ENCODE measurements at regions not wholly inside any gene's neighbourhood (a gene's known extent, or its start where the extent isn't known, plus 50 kb on each side); places are given as distances from the start of the nearest gene placed in this dataset.

- in situ Hi-C loops (cut with HindIII; ENCODE audit: low sequenced_read_pairs) = no loop called here
- TF ChIP-seq, protein P1, sequence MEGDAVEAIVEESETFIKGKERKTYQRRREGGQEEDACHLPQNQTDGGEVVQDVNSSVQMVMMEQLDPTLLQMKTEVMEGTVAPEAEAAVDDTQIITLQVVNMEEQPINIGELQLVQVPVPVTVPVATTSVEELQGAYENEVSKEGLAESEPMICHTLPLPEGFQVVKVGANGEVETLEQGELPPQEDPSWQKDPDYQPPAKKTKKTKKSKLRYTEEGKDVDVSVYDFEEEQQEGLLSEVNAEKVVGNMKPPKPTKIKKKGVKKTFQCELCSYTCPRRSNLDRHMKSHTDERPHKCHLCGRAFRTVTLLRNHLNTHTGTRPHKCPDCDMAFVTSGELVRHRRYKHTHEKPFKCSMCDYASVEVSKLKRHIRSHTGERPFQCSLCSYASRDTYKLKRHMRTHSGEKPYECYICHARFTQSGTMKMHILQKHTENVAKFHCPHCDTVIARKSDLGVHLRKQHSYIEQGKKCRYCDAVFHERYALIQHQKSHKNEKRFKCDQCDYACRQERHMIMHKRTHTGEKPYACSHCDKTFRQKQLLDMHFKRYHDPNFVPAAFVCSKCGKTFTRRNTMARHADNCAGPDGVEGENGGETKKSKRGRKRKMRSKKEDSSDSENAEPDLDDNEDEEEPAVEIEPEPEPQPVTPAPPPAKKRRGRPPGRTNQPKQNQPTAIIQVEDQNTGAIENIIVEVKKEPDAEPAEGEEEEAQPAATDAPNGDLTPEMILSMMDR (IDR thresholded peaks at IDR 0.05; ENCODE audit: low read depth, low read length, missing control alignments) = no peak
- DNase-seq (ENCODE audit: low read depth) = no peak
Measured at GRCh38 chr3:132867526-132867925, 145.3 kb upstream of the NPHP3 start.

DNA sequence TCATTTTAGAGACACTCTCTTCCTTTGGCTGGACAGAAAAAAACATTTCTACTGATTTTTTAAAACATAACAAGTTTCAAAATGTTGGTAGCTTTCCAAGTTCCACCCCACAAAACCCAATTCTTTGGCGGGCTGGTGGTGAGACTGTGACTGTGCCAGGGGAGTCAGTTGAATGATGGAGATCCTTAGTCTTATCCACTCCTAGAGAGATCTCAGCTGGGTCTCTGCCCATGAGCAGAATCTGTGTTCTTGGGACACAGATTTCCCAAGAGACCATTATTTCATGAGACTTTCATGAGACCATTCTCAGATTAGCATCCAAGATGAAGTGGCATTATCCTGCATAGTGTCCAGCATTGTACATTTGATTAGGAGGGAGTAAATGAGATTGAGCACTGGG is 135.1 kb upstream of the NPHP3 start:
- TF ChIP-seq, protein P1 (IDR thresholded peaks at IDR 0.05; ENCODE audit: low read depth, low read length, missing control alignments) = no peak
- in situ Hi-C loops (cut with HindIII; ENCODE audit: low sequenced_read_pairs) = no loop called here
- DNase-seq (ENCODE audit: low read depth) = no peak
- H3K4me3 ChIP-seq (ENCODE audit: low read depth, low read length) = no peak overlapping the region

More at GRCh38 chr3:132867526-132867925, 145.3 kb upstream of the NPHP3 start:
- no peak overlapping the region for H3K4me3 ChIP-seq (ENCODE audit: low read depth, low read length)

GRCh38 chr3:132854856-132855535 is 132.8 kb upstream of the NPHP3 start:
- H3K4me3 ChIP-seq (ENCODE audit: low read depth, low read length) = no peak overlapping the region
- TF ChIP-seq, protein P1 (IDR thresholded peaks at IDR 0.05; ENCODE audit: low read depth, low read length, missing control alignments) = no peak
- no peak for DNase-seq (ENCODE audit: low read depth)
- in situ Hi-C loops (cut with HindIII; ENCODE audit: low sequenced_read_pairs) = no loop called here

DNA sequence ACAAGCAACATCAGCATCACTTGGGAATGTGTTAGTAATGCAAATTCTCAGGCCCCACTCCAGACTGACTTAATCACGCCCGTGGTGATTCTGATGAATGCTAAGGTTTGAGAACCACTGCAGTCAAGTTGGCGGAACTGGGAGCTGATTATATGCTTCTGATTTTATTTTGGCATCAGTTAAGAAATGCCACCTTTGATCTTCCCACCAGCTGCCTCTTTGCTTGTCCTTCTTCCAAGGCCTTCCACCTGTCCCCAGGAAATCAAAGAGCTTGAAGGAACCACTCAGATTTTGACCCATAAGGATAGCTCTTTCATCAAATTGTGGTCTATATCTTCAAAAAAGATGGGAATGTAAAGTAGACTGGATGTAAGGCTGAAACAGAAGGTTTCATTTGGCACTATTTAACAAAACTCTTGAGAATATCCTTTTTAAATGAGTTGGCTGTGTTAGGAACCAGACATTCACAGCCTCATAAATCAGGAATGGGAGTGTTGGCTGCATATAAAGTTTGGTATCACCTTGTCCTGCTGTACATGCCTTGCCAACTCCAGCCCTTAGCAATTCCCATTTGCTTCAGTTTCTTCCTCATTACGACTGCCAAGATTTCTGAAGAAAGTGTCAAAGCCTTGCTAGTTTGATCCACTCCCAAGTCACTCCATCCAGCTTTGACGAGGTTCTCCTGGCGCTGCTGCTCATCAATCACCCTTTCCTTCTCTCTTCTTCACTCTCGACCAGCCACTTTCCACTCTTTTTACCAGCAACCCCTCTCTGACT is 125.8 kb upstream of the NPHP3 start:
- in situ Hi-C loops (cut with HindIII; ENCODE audit: low sequenced_read_pairs) = no loop called here
- no peak for DNase-seq (ENCODE audit: low read depth)
- TF ChIP-seq, protein P1 (IDR thresholded peaks at IDR 0.05; ENCODE audit: low read depth, low read length, missing control alignments) = no peak
- no peak overlapping the region for H3K4me3 ChIP-seq (ENCODE audit: low read depth, low read length)

DNA sequence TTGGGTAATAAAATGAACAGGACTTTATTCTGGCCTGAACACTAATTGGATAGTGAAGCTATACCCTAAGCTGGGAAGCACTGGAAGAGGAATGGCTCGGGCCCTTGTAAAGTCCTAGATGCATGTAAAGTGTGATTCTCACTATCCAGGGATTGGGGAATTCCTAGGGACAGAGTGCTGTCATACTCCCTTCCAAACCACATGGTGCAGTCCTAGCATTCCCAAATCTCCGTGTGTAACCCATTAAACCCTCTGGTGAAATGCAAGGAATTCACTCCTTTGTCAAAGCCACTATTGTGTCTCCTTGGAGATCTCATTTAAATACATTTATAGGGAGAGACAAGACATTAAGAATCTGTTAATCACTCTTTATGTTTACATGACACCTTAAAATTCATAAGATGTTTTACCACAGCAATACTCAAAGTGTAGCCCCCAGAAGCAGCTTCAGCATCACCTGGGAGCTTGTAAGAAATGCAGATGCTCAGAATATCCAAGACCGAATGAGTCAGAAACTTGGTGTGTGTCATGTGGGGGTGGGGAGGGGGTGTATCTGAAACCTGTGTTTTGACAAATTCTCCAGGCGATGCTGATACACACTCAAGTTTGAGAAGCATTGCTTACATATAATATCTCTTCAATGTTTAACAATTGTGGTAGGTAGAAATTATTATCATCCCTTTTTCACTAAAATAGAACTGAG is 121.8 kb upstream of the NPHP3 start:
- TF ChIP-seq, protein P1 (IDR thresholded peaks at IDR 0.05; ENCODE audit: low read depth, low read length, missing control alignments) = no peak
- in situ Hi-C loops (cut with HindIII; ENCODE audit: low sequenced_read_pairs) = no loop called here
- H3K4me3 ChIP-seq (ENCODE audit: low read depth, low read length) = no peak overlapping the region
- DNase-seq (ENCODE audit: low read depth) = no peak

- no peak overlapping the region for H3K4me3 ChIP-seq (ENCODE audit: low read depth, low read length)
- in situ Hi-C loops (cut with HindIII; ENCODE audit: low sequenced_read_pairs) = no loop called here
- no peak for DNase-seq (ENCODE audit: low read depth)
- TF ChIP-seq, protein P1 (IDR thresholded peaks at IDR 0.05; ENCODE audit: low read depth, low read length, missing control alignments) = no peak
Measured at GRCh38 chr3:132843349-132843748, 121.1 kb upstream of the NPHP3 start.

Measured in astrocyte of the cerebellum (primary cell).